ENCODE measurements at regions not wholly inside any gene's neighbourhood (a gene's known extent, or its start where the extent isn't known, plus 50 kb on each side); places are given as distances from the start of the nearest gene placed in this dataset.

DNA sequence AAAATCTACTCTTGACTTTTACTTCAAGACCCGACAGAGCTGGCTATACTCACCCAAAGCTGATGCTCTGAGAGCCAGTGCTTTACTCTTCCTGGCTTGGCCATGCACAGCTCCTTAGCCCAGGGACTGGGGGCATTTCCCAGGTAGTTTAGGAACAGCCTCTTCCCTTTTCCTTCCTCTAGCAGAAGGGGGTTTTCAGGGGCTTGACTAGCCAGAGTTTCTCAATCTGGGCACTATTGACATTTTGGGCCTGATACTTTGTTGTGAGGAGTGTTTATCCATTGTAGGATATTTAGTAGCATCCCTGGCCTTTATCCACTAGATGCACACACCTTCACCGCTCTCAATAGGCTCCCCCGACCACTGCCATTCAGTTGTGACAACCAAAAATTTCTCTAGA is 50.0 kb upstream of the RFX3 start:
- no peaks in the 10 kb centered on the region for H3K9me3 ChIP-seq (ENCODE audit: control insufficient read depth, low read depth, low read length)
- H3K23ac ChIP-seq (ENCODE audit: insufficient read length, low read depth, low read length), result no peak overlapping the region
- no peak overlapping the region for H3T11ph ChIP-seq (ENCODE audit: low read length)
- no peaks in the 10 kb centered on the region for H3K79me2 ChIP-seq (ENCODE audit: insufficient read depth, low read length)
- H2BK5ac ChIP-seq (ENCODE audit: insufficient read length, low read length), result peak overlapping the region; percentile 29
- no peak overlapping the region for H2AK5ac ChIP-seq (ENCODE audit: insufficient read length, low read length)
- H2BK12ac ChIP-seq (ENCODE audit: insufficient read length, low read depth, low read length), result no peak overlapping the region
- H3K9ac ChIP-seq (ENCODE audit: extremely low read depth, insufficient read length, low read length), result no peak overlapping the region
- no peak overlapping the region for H4K91ac ChIP-seq (ENCODE audit: insufficient read length, low read depth, low read length)
- Mint-ChIP-seq H3K27me3 (ENCODE audit: low read depth) (no peaks in the 10 kb centered on the region), H3K4me3 (no peak overlapping the region), H3K9me3 (peaks cover 9 to 14% of the 10 kb centered on the region in 2 experiments), H3K4me1 (no peaks in the 10 kb centered on the region), H3K27ac (no peak overlapping the region), H3K36me3 (ENCODE audit: insufficient read depth in 1 of 3, low read depth in 3 of 3) (peaks cover 0 to 19% (median 7%) of the 10 kb centered on the region in 3 experiments; a peak in 4 of 7 replicates)
- no peak overlapping the region for H3K27ac ChIP-seq (ENCODE audit: insufficient read length, low read depth, low read length)
- no peak overlapping the region for H3K4ac ChIP-seq (ENCODE audit: low read depth, low read length)
- H3K4me1 ChIP-seq (ENCODE audit: insufficient read depth, low read length), result no peaks in the 10 kb centered on the region
- H2BK20ac ChIP-seq (ENCODE audit: low read depth, low read length, poor library complexity, severe bottlenecking), result no peak overlapping the region
- no CpG with 5 or more reads among the region's 3 CpGs for WGBS (ENCODE audit: extremely low coverage, insufficient read length, low lambda C conversion rate)
- DNase-seq, result no peak
- H3K14ac ChIP-seq (ENCODE audit: insufficient read depth, low read length), result no peak overlapping the region
- H3K79me1 ChIP-seq (ENCODE audit: insufficient read depth, low read depth, low read length, poor library complexity, severe bottlenecking), result no peaks in the 10 kb centered on the region
- H3K23me2 ChIP-seq (ENCODE audit: insufficient read length, low read depth, low read length, poor library complexity, severe bottlenecking), result no peaks in the 10 kb centered on the region
- no peaks in the 10 kb centered on the region for H4K20me1 ChIP-seq (ENCODE audit: control insufficient read depth, insufficient read depth, insufficient read length)
- H4K5ac ChIP-seq (ENCODE audit: insufficient read length, low read depth, low read length), result no peak overlapping the region
- H4K8ac ChIP-seq (replicated peaks; ENCODE audit: insufficient read length, low read depth, low read length), result no peak overlapping the region
- H3K27me3 ChIP-seq (ENCODE audit: insufficient read depth, low read length), result no peaks in the 10 kb centered on the region
- H2AFZ ChIP-seq (ENCODE audit: low read length), result no peak overlapping the region
- TF ChIP-seq, protein P1, sequence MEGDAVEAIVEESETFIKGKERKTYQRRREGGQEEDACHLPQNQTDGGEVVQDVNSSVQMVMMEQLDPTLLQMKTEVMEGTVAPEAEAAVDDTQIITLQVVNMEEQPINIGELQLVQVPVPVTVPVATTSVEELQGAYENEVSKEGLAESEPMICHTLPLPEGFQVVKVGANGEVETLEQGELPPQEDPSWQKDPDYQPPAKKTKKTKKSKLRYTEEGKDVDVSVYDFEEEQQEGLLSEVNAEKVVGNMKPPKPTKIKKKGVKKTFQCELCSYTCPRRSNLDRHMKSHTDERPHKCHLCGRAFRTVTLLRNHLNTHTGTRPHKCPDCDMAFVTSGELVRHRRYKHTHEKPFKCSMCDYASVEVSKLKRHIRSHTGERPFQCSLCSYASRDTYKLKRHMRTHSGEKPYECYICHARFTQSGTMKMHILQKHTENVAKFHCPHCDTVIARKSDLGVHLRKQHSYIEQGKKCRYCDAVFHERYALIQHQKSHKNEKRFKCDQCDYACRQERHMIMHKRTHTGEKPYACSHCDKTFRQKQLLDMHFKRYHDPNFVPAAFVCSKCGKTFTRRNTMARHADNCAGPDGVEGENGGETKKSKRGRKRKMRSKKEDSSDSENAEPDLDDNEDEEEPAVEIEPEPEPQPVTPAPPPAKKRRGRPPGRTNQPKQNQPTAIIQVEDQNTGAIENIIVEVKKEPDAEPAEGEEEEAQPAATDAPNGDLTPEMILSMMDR (conservative IDR thresholded peaks at IDR 0.05), result no peak
- no peak overlapping the region for H3K4me2 ChIP-seq (ENCODE audit: insufficient read depth, insufficient read length, low read length)
- H2BK15ac ChIP-seq (ENCODE audit: low read depth, low read length), result no peak overlapping the region
- no peak overlapping the region for H3K18ac ChIP-seq (ENCODE audit: insufficient read length, low read depth, low read length)
- no peak overlapping the region for H2BK120ac ChIP-seq (ENCODE audit: low read depth, low read length, poor library complexity, severe bottlenecking)
- H3K56ac ChIP-seq (ENCODE audit: insufficient read length, low read depth, low read length), result no peak overlapping the region

All from H9 (cell line).